K562 (cell line): ENCODE measurements at regions not wholly inside any gene's neighbourhood (a gene's known extent, or its start where the extent isn't known, plus 50 kb on each side); places are given as distances from the start of the nearest gene placed in this dataset.

ENCODE experiments used
- TF ChIP-seq, protein P1 (sequence below): IDR thresholded peaks from 3 replicates; pipeline ENCODE4 v1.6.1; 2011; ENCODE audit warnings: borderline replicate concordance, mild to moderate bottlenecking, moderate library complexity; ENCODE audit not compliant: insufficient read length; ENCODE audit errors: extremely low read depth
- TF ChIP-seq, protein P2 (sequence below): fragments of 250-450 bp; sonication (Bioruptor Pico); IDR thresholded peaks from 2 replicates; pipeline ENCODE4 v1.4.0; 2020

- TF ChIP-seq, protein P1, sequence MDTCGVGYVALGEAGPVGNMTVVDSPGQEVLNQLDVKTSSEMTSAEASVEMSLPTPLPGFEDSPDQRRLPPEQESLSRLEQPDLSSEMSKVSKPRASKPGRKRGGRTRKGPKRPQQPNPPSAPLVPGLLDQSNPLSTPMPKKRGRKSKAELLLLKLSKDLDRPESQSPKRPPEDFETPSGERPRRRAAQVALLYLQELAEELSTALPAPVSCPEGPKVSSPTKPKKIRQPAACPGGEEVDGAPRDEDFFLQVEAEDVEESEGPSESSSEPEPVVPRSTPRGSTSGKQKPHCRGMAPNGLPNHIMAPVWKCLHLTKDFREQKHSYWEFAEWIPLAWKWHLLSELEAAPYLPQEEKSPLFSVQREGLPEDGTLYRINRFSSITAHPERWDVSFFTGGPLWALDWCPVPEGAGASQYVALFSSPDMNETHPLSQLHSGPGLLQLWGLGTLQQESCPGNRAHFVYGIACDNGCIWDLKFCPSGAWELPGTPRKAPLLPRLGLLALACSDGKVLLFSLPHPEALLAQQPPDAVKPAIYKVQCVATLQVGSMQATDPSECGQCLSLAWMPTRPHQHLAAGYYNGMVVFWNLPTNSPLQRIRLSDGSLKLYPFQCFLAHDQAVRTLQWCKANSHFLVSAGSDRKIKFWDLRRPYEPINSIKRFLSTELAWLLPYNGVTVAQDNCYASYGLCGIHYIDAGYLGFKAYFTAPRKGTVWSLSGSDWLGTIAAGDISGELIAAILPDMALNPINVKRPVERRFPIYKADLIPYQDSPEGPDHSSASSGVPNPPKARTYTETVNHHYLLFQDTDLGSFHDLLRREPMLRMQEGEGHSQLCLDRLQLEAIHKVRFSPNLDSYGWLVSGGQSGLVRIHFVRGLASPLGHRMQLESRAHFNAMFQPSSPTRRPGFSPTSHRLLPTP: no peak
- TF ChIP-seq, protein P2, sequence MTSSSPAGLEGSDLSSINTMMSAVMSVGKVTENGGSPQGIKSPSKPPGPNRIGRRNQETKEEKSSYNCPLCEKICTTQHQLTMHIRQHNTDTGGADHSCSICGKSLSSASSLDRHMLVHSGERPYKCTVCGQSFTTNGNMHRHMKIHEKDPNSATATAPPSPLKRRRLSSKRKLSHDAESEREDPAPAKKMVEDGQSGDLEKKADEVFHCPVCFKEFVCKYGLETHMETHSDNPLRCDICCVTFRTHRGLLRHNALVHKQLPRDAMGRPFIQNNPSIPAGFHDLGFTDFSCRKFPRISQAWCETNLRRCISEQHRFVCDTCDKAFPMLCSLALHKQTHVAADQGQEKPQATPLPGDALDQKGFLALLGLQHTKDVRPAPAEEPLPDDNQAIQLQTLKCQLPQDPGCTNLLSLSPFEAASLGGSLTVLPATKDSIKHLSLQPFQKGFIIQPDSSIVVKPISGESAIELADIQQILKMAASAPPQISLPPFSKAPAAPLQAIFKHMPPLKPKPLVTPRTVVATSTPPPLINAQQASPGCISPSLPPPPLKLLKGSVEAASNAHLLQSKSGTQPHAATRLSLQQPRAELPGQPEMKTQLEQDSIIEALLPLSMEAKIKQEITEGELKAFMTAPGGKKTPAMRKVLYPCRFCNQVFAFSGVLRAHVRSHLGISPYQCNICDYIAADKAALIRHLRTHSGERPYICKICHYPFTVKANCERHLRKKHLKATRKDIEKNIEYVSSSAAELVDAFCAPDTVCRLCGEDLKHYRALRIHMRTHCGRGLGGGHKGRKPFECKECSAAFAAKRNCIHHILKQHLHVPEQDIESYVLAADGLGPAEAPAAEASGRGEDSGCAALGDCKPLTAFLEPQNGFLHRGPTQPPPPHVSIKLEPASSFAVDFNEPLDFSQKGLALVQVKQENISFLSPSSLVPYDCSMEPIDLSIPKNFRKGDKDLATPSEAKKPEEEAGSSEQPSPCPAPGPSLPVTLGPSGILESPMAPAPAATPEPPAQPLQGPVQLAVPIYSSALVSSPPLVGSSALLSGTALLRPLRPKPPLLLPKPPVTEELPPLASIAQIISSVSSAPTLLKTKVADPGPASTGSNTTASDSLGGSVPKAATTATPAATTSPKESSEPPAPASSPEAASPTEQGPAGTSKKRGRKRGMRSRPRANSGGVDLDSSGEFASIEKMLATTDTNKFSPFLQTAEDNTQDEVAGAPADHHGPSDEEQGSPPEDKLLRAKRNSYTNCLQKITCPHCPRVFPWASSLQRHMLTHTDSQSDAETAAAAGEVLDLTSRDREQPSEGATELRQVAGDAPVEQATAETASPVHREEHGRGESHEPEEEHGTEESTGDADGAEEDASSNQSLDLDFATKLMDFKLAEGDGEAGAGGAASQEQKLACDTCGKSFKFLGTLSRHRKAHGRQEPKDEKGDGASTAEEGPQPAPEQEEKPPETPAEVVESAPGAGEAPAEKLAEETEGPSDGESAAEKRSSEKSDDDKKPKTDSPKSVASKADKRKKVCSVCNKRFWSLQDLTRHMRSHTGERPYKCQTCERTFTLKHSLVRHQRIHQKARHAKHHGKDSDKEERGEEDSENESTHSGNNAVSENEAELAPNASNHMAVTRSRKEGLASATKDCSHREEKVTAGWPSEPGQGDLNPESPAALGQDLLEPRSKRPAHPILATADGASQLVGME (CRISPR knock-in tag): no peak
Measured at GRCh38 chr4:30605616-30606190, 114.5 kb upstream of the PCDH7 start (continued).
